Upper lobe of left lung (tissue), 4 donors: ENCODE measurements at regions not wholly inside any gene's neighbourhood (a gene's known extent, or its start where the extent isn't known, plus 50 kb on each side); places are given as distances from the start of the nearest gene placed in this dataset.

Experiments
- CTCF ChIP-seq, 6 experiments: fragments of 450-650 bp in 4 of 6; fragments of 200-600 bp in 2 of 6; sonication (generic) in 2 of 6; IDR thresholded peaks; one replicate each; pipeline ENCODE4 v1.5.1; 2016 to 2019; ENCODE audit warnings: antibody characterized with exemption in 6 of 6
- EP300 ChIP-seq, 4 donors: sonication (generic); formaldehyde crosslinking; IDR thresholded peaks; one replicate each; pipeline ENCODE4 v1.5.1; 2017; ENCODE audit warnings: antibody characterized with exemption in 4 of 4, control low read depth in 2 of 4
- POLR2AphosphoS5 ChIP-seq, 2 donors: sonication (generic); formaldehyde crosslinking; IDR thresholded peaks; one replicate each; pipeline ENCODE4 v1.5.1; 2017; ENCODE audit warnings: antibody characterized with exemption in 2 of 2

- TF ChIP-seq CTCF (IDR thresholded peaks at IDR 0.05) (no peak), EP300 (IDR thresholded peaks at IDR 0.05) (no peak), POLR2AphosphoS5 (IDR thresholded peaks at IDR 0.05) (no peak)
These were observed 627.9 kb upstream of the KIRREL3 start for GRCh38 chr11:127628458-127628785.
